ENCODE measurements at regions not wholly inside any gene's neighbourhood (a gene's known extent, or its start where the extent isn't known, plus 50 kb on each side); places are given as distances from the start of the nearest gene placed in this dataset.
A peak's percentile ranks its signal among the peaks of the same experiment; 100 is the strongest.
"Not testable (repeated sequence)": the region's sequence is repeated elsewhere in the genome, so short reads cannot be mapped to it uniquely, and the experiment has no call there.

- Histone ChIP-seq H3K9me3 (peaks cover 0 to 8% (median 0%) of the 10 kb centered on the region in 3 donors), H3K4me3 (no peak overlapping the region), H3K4me1 (peaks cover 0 to 10% (median 0%) of the 10 kb centered on the region in 3 donors), H3K27me3 (no peaks in the 10 kb centered on the region), H3K27ac (peak overlapping the region in 2 of 4 donors; percentile 34 to 61), H3K36me3 (no peaks in the 10 kb centered on the region)
- TF ChIP-seq CTCF (IDR thresholded peaks at IDR 0.05) (no peak), POLR2A (IDR thresholded peaks at IDR 0.05) (no peak)
- no peak for DNase-seq
- WGBS, 2 donors, result 33 to 53% methylated on average over 3 of the region's 3 CpGs
- intact Hi-C loops (cut with DNase I), result no loop called here
Observed at GRCh38 chr4:74570095-74570494, 125.2 kb downstream of the AREG start.

GRCh38 chr4:74578329-74578728 lies 133.4 kb downstream of the AREG start:
- no peaks in the 10 kb centered on the region for H3K36me3 ChIP-seq
- no peak for TF ChIP-seq POLR2A (IDR thresholded peaks at IDR 0.05)
- no peak for TF ChIP-seq CTCF (IDR thresholded peaks at IDR 0.05)
- no peak for DNase-seq
- peaks cover 0 to 35% (median 1%) of the 10 kb centered on the region in 3 donors for H3K4me1 ChIP-seq
- intact Hi-C loops (cut with DNase I), result no loop called here
- no peak overlapping the region for H3K4me3 ChIP-seq
- no peaks in the 10 kb centered on the region for H3K9me3 ChIP-seq
- no peaks in the 10 kb centered on the region for H3K27me3 ChIP-seq
- no peak overlapping the region for H3K27ac ChIP-seq

GRCh38 chr4:74578865-74579264 lies 133.9 kb downstream of the AREG start:
- H3K27me3 ChIP-seq; H3K9me3 ChIP-seq; H3K36me3 ChIP-seq; H3K4me3 ChIP-seq; H3K27ac ChIP-seq; intact Hi-C loops (cut with DNase I); DNase-seq: not testable (repeated sequence)
- WGBS, 2 donors, result 88 to 90% methylated on average over 11 to 15 of the region's 19 CpGs
- H3K4me1 ChIP-seq, result peaks cover 0 to 41% (median 6%) of the 10 kb centered on the region in 3 donors

GRCh38 chr4:74583089-74583700 lies 138.3 kb downstream of the AREG start:
- Histone ChIP-seq H3K4me3 (no peak overlapping the region), H3K9me3 (no peaks in the 10 kb centered on the region), H3K36me3 (no peaks in the 10 kb centered on the region), H3K27me3 (no peaks in the 10 kb centered on the region), H3K27ac (peak overlapping the region in 3 of 4 donors; percentile 14 to 70 (median 42)), H3K4me1 (peaks cover 6 to 46% (median 6%) of the 10 kb centered on the region in 3 donors)
- 18 to 22% methylated on average over 1 of the region's 1 CpG for WGBS, 2 donors
- intact Hi-C loops (cut with DNase I), result no loop called here
- TF ChIP-seq CTCF (IDR thresholded peaks at IDR 0.05) (no peak), POLR2A (IDR thresholded peaks at IDR 0.05) (no peak)
- no peak for DNase-seq

GRCh38 chr4:74583757-74584156 lies 138.8 kb downstream of the AREG start:
- DNase-seq, result no peak
- H3K27ac ChIP-seq, result peak overlapping the region in 3 of 4 donors; percentile 27 to 70 (median 42)
- intact Hi-C loops (cut with DNase I), result no loop called here
- H3K9me3 ChIP-seq, result no peaks in the 10 kb centered on the region
- H3K36me3 ChIP-seq, result no peaks in the 10 kb centered on the region
- no peaks in the 10 kb centered on the region for H3K27me3 ChIP-seq
- H3K4me1 ChIP-seq, result peaks cover 6 to 41% (median 6%) of the 10 kb centered on the region in 3 donors
- no peak overlapping the region for H3K4me3 ChIP-seq
- TF ChIP-seq CTCF (IDR thresholded peaks at IDR 0.05), result no peak
- TF ChIP-seq POLR2A (IDR thresholded peaks at IDR 0.05), result no peak

GRCh38 chr4:74588350-74588749 lies 143.4 kb downstream of the AREG start:
- Histone ChIP-seq H3K27ac (no peak overlapping the region), H3K27me3 (no peaks in the 10 kb centered on the region), H3K9me3 (no peaks in the 10 kb centered on the region), H3K4me1 (peaks cover 4 to 22% (median 6%) of the 10 kb centered on the region in 3 donors), H3K4me3 (no peak overlapping the region), H3K36me3 (no peaks in the 10 kb centered on the region)
- TF ChIP-seq CTCF (IDR thresholded peaks at IDR 0.05) (no peak), POLR2A (IDR thresholded peaks at IDR 0.05) (no peak)
- intact Hi-C loops (cut with DNase I), result no loop called here
- 81 to 86% methylated on average over 5 of the region's 5 CpGs for WGBS, 2 donors
- no peak for DNase-seq
